HG03432 (cell line): ENCODE measurements at regions not wholly inside any gene's neighbourhood (a gene's known extent, or its start where the extent isn't known, plus 50 kb on each side); places are given as distances from the start of the nearest gene placed in this dataset.

ENCODE experiments used
- ATAC-seq: cut with Tn5 transposase; IDR thresholded peaks from one replicate; pipeline ENCODE4 v1.9.1; 2021; ENCODE audit warnings: mild to moderate bottlenecking, moderate library complexity; ENCODE audit not compliant: unreplicated experiment

DNA sequence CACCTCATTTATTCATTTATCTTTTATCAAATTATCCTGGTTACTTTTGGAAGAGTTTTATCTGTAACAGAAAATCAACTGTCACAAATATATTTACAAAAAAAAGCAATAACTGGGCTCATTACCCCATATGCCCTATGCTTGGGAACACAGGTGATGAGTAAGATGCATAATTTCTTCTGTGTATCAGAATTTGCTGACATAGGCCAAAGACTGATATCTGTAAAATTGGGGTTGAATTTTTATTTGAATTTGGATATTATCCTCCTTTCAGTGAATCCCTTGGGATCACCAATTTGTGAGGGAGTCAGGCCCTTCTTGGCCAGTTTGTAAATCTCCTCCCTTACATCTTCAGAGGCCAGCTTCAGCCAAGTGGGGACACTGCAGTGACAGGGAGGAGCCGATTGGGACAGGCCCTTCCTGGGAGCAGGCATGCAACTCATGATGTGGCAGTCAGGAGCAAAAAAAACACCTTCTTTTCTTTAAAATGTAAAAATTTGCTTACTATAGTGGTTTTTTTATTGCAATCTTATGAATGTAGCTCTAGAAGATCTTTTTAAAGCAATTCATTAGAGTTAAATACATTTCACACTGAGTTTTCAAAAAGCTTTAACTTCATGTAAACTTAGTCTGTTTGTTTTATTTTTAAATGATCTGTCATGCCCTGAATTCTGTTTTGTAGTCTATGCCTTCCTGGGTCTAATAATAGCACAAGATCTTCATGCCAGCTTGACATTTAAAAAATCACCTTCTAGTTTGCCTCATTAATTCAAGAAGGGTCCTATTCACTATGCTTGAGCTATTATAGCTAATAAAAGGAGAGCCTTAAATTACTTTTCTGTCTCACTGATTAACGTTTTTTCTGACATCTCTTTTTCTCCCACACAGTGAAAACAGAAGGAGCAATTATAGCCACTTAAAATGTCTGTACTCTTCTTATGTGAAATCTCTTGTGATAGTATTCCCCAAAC, 136.6 kb upstream of the SPRY1 start:
- ATAC-seq = no peak

DNA sequence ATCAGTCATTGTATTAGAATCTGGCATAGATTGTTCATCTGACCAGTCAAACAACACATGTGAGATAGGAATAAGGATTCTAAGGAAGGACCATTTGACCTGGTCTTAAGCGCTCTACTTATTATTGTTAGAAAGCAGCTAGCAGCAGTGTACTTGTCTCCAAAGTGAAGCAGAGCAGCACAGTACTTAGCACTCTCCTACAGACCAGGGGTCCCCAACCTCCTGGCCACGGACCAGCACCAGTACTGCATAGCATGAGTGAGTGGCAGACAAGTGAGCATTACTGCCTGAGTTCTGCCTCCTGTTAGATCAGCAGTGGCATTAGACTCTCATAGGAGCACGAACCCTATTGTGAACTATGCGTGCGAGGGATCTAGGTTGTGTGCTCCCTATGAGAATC, 135.9 kb upstream of the SPRY1 start:
- ATAC-seq = no peak

DNA sequence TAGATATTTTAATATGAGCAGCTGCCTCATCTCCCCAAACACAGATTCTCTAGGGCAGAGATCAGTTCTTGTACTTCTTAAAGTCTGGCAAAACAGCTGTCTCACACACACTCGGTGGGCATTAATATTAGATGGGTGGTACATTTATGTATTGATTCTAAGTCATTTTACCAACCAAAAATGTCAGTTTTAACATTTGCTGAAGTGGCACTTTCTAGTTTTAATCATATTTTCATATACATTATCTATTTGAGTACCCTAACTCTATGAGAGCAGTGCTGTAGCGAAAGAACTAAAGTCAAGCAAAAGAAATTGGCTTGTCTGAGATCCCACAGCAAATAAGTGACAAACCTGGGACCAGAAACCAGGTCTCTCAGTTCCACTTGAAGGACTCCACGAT, 134.5 kb upstream of the SPRY1 start:
- no peak for ATAC-seq

DNA sequence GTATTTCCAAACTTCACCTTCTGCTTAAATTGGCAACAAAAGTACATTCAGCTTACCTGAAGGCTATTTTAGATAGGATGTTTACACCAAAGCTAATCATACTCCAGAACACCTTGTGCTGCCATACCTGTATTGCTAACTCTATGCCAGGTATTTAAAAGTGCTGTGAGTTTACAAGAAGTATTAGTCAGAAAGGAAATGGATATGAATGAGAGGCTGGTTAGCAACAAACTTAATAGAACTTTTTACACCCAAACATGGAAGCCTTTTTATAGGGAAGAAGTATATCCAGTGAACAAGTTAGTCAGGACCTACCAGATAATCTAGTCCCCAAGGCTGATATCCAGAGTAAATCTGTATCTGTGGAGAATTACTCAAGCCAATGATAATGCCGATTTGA, 131.2 kb upstream of the SPRY1 start:
- no peak for ATAC-seq

DNA sequence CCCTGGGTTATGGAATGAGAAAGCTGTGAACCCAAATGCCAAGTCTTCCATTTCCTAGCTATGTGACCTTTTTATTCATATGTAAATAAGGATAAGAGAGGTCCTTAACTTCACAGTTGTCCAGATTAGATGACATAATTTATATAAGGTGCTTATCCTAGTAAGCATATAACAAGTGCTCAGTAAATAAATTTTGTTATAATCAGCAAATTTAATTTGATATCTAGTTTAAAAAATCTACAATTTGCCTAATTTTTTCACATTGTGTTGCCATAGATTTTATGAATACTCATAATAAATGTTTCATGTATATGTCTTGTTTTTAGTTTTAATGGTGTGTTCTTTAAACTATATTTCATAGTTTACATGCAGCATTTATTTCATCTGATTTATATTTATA, 130.4 kb upstream of the SPRY1 start:
- ATAC-seq = no peak

DNA sequence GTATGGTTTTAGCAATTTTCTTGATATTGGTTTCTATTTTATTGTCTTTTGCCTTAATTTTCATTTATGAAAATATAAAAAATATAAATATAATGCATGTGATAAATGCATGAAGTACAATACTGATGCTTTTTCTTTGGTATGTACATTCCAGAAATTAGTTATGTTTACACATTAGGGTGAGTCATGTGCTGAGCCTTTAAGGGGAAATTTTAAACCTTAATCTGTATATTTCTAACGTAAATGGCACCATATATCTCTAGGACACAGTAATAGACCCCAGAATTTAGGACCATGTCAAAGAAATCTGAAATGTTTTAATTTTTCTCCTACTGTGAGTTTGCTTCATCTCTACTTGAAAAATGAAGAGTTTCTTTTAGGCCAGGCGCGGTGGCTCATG, 117.8 kb upstream of the SPRY1 start:
- no peak for ATAC-seq

DNA sequence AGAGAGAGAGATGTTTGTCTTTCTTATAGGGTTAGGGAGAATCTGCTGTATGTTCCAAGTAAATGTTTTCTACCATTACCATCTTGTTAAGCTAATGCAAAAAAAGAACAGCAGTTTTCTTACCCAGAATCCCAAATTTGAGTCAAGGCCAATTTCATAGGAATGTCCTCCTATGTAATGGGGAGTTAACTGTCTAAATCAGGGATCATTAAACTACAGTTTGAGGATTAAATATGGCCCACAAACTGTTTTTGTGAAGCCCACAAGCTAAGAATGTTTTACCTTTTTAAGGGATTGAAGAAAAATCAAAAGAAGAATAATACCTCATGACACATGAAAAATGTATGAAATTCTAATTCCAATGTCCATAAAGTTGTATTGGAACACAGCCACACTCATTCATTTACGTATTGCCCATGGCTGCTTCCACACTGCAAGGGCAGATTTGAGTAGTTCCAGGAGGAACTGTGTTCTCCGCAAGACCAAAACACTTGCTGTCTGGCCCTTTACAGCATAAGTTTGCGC, 113.2 kb upstream of the SPRY1 start:
- ATAC-seq = no peak

DNA sequence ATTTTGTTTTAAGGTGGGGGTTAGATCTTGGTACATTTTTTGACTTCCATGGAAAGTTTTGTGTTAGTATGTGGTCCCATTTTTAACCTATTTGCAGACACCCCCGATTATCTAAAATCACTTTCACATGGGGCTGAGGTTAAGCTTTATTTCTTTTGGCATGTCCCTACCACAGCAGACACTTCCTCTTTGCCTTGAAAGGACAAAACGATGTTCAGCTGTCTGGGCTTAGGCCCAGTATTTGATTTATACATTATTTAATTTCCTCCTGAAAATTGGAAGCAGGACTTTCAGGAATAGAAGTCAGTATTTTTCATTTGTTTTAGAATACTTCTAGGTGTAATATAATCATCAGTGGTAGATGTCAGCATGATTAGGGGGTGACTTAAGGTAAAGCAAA, 112.4 kb upstream of the SPRY1 start:
- ATAC-seq = no peak

DNA sequence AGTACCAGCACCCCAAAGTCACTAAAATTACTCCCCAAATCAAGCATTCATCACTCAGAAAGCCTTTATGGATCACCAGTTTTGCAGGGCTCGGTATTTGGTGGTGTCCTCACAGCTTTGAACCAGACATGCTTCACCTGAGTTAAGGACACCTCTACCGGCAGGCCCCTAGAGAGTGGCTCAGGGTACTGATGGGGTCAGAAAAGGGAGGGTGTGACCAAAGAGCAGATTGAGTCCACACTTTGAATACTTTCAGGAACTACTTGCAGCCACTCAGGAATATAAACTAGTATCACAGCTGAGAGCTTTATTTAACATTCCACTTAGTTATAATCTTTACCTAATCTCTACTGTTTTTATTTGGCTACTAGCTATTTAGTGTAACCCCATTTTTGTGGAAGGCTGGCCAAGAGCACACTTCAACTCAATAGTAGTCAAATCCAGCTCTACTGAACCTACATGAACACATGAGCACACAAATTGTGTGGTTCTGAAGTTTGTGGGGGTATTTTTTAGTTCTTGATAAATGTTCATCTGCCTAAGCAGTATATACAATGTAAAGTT, 109.6 kb upstream of the SPRY1 start:
- no peak for ATAC-seq

DNA sequence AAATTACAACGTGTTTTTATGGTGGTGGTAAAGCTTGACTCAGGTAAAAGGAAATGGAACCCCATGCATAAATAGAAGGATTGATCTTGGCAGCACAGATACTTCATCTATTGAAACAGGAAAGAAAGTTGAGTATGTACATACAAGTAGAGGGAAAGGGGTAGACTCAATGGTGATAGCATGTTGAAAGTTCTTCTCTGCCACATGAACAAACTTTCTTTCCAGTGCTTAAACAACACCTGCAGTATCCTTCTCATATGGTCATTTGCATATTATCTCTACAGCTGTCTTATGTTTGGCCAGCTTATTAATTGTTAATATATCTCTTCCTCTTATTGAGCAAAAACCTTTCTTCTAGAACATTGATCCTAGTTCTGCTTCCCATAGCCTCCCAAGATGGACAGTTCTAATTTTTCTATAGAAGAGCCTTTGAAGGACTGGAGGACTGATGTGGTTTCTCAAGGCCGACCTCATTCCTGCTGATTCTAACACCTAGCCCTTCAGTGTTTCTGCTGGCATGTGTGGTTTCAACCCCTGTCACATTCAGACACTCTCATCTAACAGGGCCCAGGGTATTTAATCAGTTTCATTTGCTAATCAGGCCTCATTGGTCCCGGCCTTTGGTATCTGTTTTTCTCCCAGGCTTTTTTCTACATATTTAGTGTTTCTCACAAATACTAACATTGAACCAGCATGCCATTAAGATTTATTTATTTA, 108.1 kb upstream of the SPRY1 start:
- peak; percentile 62 for ATAC-seq

DNA sequence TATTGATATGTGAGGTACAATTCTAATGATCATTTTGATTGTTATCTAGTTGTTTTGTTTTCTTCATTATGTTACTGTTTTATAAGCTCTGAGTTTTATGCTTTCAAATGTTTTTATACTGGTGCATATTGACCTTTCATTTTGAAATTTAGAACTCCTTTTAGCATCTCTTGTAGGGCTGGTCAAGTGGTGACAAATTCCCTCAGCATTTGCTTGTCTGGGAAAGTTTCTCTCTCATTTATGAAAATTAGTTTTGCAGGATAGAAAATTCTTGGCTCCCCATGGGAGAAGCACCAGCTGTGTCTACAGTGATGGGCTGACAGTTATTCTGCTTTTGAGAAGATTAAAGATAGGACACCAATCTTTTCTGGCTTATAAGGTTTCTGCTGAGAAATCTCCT, 105.3 kb upstream of the SPRY1 start:
- no peak for ATAC-seq

DNA sequence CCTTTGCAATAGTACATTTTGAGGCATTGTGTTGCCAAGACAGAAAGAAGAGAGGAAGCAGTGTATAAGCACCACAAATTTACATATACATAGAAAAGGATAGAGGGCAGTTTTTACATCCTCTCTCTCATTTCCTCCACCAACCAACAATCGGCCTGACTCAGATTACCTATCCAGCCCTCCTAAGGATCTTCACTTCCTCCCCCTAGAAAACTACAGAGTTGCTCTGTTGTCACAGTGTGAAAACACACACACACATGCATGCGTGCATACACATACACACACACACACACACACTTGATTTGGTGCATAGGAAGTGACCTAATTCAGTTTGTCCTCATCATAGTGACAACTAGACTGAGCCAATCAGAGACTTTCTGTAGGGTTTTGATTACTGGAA, 98.8 kb upstream of the SPRY1 start:
- ATAC-seq = peak; percentile 51

DNA sequence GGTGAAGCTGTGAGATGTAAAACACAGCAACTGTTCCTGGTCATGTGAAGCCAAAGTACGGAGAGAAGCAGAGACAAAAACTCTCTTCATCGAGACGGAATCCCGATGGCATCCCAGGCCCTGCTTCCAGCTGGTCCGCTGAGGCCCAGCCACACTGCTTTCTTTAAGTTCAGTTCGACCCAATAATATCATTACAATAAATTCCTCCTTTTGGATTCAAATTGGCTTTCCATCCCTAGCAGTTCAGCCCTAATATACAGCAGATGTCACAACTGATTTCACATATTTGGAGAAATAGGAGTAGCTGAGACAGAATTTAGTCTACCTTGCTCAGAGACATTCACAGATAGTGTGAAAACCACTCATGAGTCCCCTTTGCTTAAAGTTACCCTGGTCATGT, 98.3 kb upstream of the SPRY1 start:
- ATAC-seq = no peak

DNA sequence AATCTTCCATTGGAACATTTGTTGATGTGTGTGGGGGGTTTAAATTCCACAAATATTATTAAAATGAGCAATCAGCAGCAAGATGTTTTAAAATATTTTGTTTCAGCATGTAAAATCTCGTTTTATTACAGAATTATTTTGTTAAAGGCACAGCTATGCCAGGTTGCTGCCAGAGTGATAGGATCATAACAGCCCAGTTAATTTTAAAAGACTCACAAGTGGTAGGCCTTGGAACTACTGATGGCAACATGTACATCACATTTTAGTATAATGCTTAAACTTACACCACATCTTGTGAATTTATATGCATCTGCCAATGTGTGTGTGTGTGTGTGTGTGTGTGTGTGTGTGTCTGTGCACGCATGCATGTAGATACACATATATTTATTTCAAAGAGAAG, 97.8 kb upstream of the SPRY1 start:
- ATAC-seq = no peak

DNA sequence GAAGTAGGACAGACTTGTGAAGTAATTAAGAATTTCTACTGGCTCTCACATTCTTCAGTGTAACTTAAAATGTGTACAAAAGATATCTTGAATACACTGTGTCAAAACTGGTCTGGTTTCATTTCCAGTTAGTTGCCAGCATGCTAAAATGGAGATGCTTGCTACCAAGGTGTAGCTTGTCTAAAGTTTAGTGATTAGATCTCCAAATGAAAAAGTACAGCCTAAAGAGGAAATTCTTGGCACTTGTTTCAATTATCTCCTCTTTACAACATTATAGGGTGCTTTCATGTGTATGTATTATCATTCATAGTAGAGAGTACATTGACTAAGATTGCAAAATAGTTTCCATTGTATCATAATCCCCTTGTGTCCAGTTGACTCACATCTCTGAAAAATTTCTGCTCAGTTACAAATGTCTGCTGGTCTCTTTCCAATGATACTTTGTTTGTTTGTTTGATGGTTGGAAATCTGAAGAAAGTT, 97.3 kb upstream of the SPRY1 start:
- ATAC-seq = no peak

DNA sequence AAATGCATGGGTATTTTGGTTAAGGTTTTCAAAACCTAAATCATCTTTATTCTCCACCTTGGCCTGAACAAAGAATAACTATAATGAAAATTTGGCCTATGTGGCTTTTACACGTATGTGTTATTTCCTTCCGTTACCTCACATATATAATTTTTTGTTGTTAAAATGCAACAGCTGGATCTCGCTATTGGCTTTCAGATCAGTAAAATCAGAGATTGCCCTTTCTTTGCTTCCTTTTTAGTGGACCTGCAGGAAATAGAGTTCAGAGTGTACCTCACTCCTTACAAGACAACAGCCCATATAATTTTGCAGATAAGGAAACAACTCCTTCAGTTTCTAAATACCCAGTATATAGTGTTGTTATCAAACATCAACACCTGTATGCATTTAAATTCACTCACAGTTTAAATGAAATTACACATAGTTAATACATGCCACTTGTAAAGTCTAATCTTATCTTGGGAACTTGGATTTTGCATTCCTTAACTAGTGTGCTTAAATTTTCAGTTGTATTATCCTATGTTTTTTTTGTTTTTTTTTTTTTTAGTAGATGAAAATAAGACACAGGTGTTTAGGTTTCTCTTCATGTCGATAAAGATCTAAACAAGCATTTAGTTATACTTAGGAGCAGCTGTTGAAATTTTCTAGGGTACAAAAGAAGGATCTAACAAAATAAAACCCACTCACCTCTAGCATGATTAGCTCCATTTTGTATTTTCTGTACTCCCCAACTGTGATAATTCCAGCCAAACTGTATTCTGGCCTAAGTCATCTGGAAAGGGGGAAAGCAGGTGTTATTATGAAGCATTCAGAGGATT, 96.2 kb upstream of the SPRY1 start:
- no peak for ATAC-seq

DNA sequence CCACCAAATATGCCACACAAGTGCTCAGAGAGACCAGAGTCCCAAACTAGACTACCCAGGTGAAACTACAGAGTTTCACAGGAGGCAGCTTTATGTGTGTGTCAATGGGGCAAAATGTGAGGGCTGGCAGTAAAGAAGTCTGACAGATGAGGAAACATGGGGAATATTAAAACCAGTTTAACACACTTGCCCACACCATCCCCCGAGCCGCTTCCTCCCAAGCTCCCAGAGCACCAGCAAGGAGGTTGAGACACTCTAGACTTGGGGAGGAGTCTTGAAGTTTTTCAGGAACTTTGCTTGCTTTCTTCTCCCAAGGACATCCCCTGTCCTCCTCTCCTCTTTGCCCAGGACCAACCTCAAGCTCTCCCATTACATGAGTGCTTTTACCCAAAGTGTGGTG, 94.7 kb upstream of the SPRY1 start:
- no peak for ATAC-seq

DNA sequence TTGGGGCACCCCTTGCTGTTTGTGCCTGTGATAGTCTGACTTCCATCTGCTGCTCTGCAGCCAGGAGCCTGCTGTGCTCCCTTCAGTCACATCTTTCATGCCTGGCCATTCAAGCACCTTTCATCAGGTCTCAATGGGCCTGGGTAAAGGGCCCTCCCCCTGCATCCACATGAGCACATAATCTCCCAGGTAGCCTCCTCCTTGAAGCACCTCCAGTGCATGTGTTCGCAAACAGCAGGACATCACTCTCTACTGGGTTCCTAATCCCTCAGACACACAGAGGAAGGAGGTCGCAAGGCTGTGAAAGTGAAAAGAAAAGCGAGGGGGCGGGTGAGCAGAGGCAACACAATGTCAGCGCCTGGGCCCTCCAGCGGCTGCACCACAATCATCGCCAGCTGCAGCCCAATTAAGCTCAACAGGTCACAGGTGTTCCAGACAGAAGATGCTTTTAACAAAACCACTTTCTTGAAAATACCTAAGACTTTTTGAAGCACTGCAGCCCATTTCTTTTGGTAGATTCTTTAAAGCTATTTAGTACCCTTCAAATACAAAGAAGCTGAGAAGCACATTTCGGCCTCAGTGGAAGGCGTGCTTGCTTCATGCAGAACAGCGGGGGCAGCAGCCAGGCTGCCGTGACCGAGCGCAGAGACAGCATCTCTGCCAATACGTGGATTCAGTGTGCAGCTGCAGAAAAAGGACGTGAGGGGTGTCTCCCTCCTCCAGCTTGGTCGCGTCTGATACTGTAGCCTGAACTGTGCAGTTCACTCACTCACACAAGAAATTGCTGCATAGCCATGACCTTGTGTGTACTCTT, 92.2 kb upstream of the SPRY1 start:
- ATAC-seq = peak; percentile 91

DNA sequence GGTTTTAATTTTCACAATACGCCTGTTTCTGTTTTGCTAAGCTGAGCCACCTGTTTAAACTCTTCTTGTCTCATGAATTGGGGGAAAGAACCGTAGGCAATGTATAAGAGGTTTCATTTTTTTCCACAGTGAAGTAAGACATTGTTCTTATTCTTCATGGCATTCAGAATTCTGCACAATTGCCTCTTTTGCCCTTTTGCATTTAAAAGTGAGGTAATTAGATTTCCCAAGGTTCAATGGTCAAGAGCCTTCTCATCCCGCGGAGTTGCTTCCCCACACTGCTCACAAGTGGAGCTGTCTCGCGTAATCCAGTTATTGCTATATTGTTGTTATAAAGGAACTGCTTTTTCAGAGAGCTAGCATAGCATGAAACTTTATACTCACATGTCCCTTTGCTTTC, 90.9 kb upstream of the SPRY1 start:
- ATAC-seq = no peak

DNA sequence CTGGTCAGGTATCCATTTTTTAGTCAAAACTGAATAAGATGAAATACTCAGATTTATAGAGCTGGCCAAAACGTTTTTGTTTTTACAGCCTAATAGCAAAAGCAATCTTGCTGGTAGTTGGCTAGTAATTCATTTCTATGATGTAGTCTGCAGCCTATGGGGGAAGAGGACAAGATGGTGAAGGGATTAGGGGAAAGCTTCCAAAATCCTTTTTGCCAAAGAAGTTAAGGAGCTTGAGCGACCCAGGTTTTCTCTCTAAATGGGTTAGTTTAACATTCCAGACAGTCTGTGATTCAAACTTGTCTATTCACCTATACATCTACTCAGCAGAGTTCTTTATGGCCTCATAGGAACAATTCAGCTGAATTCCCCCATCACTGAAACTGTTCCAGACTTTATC, 89.8 kb upstream of the SPRY1 start:
- ATAC-seq = no peak
